NCI-H1105 treated with DMSO at 0.1 percent for 48 hours (cell line): ENCODE measurements at regions not wholly inside any gene's neighbourhood (a gene's known extent, or its start where the extent isn't known, plus 50 kb on each side); places are given as distances from the start of the nearest gene placed in this dataset.
"Not testable (repeated sequence)": the region's sequence is repeated elsewhere in the genome, so short reads cannot be mapped to it uniquely, and the experiment has no call there.

Experiments used
- DNase-seq: peaks from one replicate; lab custom pipeline; 2025; lab: John Stamatoyannopoulos, UW

GRCh38 chr10:125554016-125554703 lies 128.8 kb downstream of the TEX36 start:
- DNase-seq, result no peak

- no peak for DNase-seq
Observed at GRCh38 chr10:125553091-125553490, 129.9 kb downstream of the TEX36 start.

DNA sequence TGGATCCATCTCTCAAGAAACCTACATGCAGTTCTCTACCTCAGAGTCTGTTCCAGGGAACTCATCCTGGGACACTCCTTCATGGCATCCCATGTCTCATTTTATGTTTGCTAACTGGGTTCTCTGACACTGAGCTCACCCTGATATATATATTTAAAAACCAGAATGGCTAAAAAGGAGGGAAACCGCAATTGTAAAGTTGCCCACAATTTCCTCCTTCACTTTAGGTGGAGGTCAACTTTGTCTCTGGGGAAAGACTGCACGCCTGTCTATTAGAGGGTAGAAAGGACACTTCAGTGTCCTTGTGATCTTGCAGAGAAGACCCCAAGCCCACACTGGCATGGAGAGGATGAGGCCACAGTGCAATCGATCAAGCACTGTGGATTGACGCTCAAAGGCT lies 131.7 kb downstream of the TEX36 start:
- no peak for DNase-seq

GRCh38 chr10:125550362-125550761 lies 132.6 kb downstream of the TEX36 start:
- DNase-seq, result no peak

DNA sequence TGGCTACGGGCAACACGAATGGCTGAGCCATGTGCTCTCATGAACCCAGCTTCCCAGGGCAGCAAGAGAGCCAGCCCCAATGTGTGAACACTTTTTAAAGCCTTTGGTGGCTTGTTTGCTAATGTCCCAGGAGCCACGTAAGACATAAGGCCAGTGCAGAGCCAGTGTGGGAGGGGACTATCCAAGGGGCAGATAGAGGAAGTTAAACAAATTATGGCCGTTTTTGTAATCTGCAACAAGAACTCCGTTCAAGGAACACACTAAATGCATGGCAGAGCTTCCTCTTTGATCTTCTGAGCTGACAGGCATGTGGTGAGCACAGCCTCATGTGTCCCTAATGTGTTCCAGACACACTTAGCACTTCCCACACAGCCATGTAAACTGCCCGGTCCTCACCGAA lies 133.3 kb downstream of the TEX36 start:
- DNase-seq, result no peak

DNA sequence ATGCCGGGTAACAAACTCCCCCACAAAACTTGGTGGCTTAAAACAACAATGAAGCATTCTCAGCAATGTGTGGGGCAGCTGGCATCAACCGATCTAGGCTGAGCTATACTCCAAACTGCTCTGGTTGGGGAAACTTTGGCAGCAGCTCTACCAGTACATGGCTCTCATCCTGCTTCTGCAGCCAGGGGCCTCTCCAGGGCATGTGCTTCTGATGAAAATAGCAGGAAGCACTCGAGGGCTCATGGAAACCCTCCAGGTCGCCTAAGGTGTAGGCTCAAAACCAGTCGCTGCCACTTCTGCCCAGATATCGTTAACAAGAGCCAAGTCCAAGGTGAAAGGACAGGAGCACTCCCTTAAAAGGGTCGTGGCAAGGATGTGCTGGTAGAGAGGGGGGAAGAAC lies 134.1 kb downstream of the TEX36 start:
- no peak for DNase-seq

- DNase-seq, result no peak
Observed at GRCh38 chr10:125548356-125548755, 134.6 kb downstream of the TEX36 start.

DNA sequence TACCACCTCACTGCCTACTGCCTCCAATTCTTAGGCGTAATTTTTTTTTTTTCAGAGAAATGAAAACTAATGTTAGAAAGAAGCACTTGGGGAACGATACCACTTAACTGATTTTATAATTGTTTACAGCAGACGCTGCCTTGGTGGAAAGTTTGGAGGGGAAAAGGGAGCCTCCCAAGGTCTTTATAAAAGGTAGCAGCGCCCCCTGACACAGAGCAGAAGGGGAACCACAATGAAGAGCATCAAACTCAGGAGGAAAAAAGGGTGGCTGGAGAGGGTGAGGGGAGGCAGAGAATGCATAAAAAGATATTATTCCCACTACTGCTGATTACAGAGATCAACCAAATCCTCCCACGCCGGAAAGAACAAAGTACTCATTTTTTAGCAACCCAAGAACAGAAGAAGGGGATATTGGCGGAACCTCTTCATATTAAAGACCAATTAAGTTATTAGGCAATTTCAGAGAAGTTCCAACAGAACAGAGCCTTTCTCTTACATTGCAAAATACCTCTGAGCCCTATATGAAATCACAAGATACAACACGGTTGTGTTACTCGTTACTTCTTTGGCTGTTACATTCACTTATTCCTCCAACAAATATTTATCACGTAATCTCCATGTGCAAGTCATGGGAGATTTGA lies 135.8 kb downstream of the TEX36 start:
- DNase-seq, result no peak

GRCh38 chr10:125543796-125544195 lies 139.2 kb downstream of the TEX36 start:
- no peak for DNase-seq

DNA sequence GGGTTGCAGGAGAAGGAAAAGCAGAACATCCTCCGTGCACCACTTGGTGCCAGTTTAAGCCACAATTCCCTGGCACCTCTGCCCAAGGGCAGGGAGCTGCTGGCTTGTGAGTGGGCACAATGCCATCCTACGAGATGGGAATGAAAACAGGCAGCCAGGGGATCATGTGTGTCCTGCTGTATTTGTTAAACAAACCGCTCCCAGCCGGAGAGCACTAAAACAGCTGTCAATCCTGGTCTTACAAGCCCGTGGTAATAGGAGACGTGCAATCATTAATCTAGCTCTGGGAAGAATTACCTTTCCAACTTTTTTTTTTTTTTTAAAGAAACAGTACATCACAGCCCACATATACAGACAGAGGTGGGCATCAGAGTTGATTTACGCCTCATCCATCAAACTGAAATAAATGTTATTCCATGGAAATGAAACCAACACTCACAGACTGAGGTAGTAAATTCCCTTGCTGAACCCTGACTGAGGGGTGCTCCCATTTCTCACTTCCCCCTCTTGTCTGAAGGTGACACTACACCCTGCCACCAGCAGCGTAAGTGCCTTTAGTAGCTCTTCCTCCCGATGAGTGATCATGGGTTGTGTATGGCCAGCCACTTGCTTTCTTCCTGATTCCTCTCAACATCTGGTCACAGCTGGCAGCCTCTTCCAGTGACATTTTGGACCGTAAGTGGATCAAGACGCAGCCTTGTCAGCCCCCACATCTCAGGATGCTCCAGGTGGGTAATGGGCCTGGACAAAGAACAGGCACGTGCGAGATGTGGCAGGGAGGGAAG lies 143.8 kb downstream of the TEX36 start:
- DNase-seq, result peak; percentile 90

DNA sequence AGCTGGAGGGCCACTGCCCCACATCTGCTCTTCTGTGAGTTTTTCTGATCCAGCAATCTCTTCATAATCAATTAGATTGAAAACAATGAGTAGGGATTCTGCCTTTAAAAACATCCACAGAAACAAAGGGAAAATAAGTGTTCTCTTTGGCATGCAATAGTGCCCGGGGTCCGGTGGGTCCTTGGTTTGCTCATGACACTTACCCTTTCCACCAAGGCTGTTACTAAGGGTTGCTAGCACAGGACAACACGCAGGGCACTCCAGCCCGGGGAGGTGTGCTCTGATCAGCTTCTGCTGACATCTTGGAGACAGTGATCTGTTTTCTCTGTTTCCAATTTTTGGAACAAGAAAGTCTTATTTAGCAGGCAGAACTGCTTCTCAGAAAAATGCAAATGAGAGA lies 146.7 kb downstream of the TEX36 start:
- DNase-seq, result no peak

- no peak for DNase-seq
Observed at GRCh38 chr10:125535559-125535958, 147.4 kb downstream of the TEX36 start.

GRCh38 chr10:125534515-125534914 lies 148.4 kb downstream of the TEX36 start:
- no peak for DNase-seq

DNA sequence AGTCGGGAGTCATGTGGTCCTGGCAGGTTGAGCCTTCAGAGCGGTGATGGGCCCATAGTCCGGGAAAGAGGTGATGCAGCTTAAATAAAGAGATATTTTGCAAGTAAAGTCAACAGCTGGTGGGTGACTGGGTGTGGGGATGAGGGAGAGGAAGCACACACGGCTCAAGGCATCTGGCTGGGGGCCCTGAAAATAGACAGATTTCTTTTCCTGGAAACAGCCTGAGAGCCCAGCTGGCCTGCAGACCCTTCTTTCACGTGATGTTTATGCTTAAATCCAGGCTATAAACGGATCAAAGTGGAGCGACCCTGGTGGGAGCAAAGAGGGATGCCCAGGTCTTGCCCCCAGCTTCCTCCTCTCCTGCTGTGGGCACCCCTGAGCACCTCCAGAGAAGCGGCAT lies 149.1 kb downstream of the TEX36 start:
- no peak for DNase-seq

DNA sequence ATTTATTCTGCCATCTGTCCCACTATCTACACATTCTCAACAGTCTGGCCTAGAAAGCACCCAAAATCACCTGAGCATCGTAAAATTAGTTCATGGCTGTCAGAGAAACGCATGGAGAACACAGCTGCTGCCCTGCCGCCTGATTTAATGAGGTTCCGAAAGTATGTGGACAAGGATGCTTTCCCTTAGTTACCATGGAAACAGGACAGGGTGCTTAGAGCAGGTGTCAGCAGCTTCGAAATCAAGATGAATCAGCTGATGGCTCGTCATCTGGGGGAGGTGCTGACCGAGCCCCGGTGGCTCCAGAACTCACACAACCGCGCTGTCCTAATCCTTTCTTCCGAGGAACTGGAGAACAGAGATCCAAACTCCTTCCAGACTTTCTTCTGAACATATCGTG lies 151.5 kb downstream of the TEX36 start:
- peak; percentile 72 for DNase-seq

- DNase-seq, result no peak
Observed at GRCh38 chr10:125523347-125523746, 159.6 kb downstream of the TEX36 start.

- DNase-seq, result no peak
Observed at GRCh38 chr10:125521721-125522680, 161.0 kb downstream of the TEX36 start.

DNA sequence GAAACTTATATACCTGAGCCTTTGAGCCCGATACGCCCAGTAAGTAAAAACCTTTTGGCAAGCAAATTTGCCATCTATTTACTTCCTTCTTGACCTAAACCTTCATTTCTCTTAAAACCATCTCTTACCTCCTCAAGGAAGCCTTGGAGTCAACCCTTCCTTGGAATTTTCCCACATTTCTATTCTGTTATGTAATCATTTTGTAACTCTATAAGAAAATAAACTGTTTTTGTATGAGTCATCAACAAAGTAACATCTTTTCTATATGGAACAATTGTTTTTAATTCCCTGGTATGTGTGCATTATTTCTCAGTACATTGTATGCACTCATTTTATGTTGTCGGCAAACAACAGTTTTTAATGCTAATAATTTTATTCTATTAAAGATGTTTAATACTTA lies 162.0 kb downstream of the TEX36 start:
- DNase-seq, result no peak

DNA sequence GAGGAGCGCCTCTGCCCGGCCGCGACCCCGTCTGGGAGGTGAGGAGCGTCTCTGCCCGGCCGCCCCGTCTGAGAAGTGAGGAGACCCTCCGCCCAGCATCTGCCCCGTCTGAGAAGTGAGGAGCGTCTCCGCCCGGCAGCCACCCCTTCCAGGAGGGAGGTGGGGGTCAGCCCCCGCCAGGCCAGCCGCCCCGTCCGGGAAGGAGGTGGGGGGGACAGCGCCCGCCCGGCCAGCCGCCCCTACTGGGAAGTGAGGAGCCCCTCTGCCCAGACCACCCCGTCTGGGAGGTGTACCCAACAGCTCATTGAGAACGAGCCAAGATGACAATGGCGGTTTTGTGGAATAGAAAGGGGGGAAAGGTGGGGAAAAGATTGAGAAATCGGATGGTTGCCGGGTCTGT lies 164.6 kb downstream of the TEX36 start:
- DNase-seq, result not testable (repeated sequence)

DNA sequence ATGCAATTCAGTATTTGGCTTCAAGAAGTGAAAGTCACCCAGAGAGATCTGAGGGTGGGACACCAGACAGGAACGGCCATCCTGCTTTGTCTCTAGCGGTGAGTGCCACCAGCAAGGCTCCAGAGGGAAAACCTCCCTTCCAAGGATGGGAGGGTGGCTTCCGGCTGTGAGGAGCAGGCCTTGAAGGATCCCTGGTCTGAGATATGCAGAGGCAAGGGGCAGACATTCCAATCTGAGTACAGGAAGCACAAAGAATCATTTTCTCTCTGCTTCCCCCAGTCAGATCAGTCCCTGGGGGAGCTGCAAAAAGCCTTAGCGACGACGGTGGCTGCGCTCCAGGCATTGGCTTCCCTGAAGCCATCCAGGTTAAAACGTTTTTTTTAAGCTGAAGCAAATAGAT lies 167.4 kb downstream of the TEX36 start:
- no peak for DNase-seq

DNA sequence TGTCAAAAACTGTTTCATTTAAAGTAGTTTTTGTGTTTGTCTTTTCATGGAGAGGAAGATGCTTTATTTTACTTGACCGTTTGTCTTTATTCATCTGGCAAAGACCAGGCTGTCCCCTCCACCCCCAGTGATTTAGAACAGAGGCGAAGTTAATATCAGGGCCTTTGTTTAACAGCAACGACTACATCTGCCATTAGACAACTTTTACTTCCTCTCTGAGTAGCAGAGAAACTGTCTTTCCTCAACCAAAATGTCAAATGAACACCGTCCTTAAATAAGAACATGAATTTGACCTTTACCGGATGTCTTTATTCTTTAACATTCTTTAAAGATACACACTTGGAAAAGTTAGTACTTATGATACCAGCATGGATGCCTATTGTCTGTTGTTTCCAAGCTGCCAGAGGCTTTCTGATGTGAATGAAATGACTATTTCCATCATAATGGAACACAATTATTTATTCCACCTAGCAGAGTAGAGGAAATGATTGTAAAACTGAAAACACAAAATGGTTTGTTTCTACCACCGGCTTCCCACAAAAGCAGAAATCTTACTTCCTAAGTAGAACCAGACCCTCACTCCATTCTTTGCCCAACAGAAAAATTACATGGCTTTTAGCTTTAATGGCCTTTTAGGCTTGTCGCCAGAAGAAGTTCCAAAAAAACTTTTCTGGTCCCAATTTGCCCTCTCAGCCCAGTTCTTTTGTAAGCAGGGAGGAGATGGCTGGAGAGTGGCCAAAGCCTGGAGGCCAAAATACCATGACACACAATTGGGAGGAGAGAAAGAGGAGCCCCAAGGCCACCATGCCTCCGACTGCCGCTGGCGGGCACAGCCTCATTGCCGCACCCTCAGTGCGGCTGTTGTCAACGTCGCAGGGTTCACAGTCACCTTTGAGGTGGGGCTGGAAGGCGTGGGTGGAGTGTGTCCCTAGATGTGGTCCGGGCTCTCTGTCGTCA lies 168.5 kb downstream of the TEX36 start:
- DNase-seq, result no peak
